ENCODE measurements at regions not wholly inside any gene's neighbourhood (a gene's known extent, or its start where the extent isn't known, plus 50 kb on each side); places are given as distances from the start of the nearest gene placed in this dataset.

DNA sequence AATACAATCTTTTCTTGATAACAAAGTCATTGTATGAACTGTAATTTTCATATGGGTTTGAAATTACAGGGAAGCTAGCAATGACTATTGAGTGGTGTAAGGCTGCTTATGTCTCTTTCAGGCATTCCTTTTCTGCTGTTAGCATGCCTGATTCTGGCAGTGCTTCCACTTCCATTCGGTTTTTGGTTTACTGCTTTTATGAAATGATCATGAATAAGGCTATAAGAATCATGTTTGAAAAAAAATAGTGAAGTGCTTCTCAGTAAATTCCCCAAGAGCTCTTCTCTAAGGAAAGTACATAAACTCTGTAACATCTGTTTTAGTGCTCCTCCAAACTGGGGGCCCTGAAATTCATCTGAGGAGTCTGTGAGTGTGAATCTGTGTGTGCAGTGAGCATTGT, 434.0 kb upstream of the RGS6 start:
- no peak for DNase-seq (ENCODE audit: low read depth)

DNA sequence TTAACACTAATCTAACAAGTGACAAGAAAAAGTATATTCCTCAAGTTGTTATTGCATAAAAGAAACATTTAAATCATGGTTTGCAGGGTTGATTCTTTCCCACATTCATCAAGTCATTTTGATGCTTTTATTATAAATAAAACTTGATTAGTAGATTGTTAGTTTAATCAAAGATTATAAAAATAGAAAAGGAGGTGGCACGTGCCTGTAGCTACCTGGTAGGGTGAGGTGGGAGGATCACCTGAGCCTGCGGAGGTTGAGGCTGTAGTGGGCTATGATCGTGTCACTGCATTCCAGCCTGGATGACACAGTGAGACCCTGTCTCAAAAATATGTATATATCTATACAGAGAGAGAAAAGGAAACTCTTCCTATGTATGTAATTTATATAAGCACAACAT, 433.2 kb upstream of the RGS6 start:
- DNase-seq (ENCODE audit: low read depth) = no peak

DNA sequence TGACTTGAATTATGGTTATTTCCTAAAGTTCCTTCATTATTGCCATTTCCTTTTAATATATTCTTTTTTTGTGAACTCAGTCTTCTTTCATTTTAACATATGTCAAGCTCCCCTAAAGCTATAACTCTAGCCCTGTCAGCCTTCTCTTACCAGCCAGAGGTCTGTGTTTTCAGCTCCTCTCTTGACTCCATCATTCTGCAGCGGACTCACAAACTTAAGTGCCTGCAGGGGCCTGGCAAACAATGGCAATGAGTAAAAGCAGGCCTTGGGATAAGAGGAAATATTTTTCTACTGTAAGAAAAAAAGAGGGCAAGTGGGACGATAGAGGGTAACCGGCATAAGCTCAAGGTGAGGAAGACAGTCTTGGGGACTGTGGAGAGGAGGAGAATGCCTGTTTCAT, 424.5 kb upstream of the RGS6 start:
- DNase-seq (ENCODE audit: low read depth) = no peak

DNA sequence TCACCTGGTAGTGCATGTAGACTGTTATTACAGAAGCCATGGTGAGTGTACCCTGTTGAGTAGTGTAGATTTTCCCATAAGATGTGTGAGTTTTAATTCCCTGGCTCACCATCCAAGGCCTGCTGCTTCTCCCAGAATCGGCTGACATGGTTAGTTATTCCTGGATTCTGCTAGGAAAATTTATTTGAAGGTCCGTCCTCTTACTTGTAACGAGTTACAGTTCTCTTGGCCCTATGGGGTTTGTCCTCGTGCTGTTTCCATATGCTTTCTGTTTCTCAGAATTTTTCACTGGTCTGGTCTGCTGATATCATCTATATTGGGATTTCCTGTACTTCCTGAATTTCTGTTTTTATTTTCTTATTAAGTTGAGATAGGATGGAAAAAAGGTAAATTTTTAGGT, 423.3 kb upstream of the RGS6 start:
- DNase-seq (ENCODE audit: low read depth) = no peak

DNA sequence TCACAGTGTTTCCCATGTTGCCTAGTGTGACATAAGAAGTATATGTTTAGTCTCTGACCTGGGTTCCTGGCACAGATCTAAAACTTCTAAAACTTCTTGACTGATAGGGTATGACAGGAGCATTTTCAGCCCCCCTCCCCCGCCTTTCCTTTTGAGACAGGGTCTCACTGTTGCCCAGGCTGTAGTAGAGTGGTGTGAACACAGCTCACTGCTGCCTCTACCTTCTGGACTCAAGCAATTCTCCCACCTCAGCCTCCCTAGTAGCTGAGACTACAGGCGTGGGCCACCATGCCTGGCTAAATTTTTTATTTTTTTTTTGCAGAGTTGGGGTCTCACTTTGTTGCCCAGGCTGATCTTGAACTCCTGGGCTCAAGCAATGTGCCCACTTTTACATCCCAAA, 421.1 kb upstream of the RGS6 start:
- DNase-seq (ENCODE audit: low read depth) = no peak

DNA sequence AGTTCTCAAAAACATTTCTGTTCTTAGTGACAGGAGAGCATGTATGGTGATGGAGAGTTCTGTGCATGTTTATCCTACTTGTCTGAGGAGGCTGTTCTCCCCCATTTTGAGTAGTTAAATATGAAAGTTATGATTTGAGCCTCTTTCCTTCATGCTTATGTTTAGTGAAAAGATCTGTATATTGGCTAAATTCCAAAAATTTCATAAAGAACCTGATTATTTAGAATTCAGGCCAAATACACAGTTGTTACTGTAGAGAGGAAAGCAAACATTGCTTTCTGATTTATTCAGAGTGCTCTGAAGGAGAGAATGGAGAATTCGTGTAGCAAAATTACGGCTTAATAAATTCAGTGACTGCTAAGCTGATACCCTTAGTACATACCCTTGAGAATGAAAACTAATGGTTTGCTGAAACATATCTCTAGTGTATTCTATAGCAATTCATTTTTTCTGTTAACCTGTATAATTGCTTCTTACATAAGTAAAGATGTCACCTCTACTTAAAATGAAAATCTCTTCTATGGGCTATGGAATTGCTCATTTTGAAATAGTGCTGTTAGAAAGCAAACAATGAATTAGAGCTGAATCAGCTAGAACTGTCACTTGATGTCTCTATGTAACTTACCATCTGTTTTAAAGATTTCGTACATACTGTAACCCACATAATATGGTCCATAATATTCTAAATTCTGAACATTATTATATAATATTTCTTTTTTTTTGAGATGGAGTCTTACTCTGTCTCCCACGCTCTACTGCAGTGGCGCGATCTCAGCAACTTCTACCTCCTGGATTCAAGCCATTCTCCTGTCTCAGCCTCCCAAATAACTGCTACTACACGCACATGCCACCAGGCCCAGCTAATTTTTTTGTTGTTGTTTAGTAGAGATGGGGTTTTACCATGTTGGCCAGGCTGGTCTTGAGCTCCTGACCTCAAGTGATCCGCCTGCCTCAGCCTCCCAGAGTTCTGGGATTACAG, 417.0 kb upstream of the RGS6 start:
- no peak for DNase-seq (ENCODE audit: low read depth)

DNA sequence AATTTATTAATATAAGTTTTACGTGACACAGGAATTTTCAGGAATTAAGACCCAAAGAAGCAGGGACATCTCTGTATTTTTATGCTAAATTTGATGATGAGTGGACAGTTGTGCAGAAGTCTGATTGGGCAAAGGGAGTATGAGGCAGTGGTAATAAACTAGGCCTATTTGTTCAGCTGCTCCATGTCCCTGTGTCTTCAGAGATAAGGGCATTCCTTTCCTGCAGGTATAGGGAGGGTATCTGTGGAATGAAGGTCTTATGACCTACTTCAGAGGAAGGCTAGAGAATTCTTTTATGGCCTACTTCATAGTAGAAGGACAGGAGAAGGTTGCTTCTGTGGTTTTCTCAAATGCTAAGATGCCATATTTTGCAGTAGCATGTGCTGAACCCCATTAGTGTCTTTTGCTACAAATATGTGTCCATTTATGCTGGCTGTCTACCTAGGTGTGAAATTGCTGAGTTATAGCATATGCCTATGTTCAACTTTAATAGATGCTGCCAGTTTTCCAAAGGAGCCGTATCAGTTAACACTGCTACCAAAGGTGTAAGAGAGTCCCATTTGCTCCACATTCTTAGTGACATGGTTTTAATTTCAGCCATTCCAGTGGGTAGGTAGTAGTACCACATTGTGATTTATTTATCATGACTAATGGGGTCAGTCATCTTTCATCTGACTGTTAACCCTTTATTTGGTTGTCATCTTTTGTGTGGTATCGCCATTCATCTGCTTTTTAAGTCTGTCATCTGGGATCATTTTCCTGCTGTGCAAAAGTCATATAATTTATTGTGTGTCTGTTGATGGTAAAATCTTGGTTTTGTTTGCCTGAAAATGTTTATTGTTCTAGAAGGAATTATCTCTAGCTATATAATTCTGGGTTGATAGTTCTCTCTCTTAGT, 410.7 kb upstream of the RGS6 start:
- DNase-seq (ENCODE audit: low read depth) = no peak

DNA sequence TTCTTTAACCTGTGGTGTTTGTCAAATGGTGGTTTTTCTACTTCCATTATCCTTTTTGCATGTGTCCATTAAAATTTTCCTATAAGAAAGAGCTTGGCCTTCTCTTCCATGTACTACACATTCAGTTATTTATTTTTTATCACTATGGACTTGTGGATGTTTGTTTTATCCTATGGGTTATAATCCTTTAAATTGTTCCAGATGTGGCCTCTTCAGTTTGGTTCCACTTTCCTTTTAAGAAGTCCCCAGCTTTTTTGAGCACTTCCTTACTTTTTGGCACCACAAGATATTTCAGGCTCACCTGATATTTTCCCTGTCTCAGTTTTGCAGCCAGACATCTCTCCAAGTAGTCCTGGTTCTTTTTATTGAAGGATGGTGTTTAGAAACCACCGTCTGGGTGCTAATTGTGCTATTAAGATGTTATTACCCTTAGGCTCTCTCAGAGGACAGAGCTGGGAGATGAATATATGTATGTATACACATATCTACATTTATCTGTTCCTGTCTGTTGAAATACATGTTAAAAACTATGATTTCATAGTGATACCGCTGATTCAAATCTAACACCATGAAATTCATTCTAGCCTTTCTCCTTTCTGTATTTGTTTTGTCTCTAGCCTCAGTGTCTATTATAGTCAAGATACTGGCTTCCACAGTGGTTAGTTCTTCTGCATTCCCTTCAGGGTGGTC, 408.5 kb upstream of the RGS6 start:
- no peak for DNase-seq (ENCODE audit: low read depth)

DNA sequence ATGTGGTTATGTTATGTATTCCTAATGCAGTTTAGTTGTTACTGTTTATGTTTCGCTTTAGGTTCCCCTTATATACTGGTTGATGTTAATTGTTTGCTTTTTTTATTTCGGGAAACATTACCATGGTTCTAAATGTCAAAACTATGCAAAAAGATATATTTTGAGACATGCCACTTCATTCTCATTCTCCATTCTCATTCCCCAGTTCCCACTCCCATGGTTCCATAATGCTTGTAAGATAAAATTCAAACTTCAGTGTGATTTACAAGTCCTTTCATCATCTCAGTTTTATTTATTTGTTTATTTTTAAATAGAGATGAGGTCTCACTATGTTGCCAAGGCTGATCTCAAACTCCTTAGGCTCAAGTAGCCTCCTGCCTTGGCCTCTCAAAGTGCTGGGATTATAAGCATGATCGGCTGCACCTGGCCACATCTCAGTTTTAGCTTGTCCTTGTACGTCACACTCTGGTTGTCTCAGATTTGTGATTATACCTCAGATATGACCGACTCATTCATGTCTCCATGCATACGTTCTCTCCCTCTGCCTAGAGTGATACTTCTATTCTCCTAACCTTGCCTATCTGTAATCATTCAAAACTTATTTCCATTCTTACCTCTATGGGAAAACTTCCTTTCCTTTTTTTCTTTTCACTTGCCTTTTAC, 407.8 kb upstream of the RGS6 start:
- DNase-seq (ENCODE audit: low read depth) = no peak

DNA sequence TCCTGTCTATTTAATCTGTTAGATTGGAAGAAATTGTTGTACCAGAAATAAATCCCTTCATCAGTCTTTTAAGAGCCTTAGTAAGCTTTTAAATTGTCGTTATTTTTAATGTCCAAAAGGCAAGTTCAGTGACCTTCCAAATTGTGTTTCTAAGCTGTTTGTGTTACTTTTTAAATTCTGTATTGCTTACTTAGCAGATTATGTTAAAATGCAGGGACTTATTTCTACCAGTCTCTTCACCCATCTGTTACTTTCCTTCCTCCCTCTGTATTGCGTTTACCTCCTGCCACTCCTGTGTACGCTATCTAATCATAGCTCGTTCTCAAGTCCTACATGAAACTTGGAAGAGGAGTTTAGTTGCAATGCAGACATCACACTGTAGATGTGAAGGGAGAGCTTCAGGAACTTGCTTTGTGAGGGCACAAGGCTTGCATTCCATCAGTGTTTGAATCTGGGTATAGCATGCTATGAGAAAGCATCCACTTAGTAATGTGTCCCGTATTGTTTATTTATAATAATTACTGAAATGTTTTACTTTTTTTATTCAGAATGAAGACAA, 406.5 kb upstream of the RGS6 start:
- DNase-seq (ENCODE audit: low read depth) = no peak

DNA sequence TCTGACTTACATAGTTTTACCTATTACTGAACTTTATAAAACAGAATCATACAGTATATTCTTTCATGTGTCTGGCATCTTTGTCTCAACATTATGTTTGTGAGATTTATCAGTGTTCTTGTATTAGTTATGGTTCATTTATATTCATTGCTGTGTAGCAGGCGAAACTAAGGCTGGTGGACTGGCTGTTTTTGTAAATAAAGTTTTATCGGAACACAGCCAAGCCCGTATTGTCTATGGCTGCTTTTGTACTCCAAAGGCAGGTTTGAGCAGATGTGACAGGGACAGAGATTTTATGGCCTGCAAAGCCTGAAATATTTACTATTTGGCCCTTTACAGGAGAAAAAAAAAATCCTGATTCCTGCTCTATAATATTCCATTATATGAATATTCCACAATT, 405.8 kb upstream of the RGS6 start:
- DNase-seq (ENCODE audit: low read depth) = no peak

DNA sequence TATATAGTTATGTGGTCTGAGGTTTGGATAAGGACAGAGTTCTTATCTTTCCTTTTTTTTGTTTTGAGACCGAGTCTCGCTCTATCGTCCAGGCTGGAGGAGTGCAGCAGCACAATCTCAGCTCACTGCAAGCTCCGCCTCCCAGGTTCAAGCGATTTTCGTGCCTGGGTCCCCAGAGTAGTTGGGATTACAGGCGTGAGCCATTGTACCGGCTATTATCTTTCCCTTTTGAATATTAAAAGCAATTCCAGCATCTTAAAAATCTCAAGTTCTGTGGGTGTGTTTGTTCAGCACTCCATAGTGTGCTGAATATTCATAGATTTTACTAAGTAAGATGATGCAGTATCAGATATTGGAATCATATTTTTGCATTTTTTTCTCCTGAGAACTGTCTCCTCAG, 404.4 kb upstream of the RGS6 start:
- DNase-seq (ENCODE audit: low read depth) = no peak

DNA sequence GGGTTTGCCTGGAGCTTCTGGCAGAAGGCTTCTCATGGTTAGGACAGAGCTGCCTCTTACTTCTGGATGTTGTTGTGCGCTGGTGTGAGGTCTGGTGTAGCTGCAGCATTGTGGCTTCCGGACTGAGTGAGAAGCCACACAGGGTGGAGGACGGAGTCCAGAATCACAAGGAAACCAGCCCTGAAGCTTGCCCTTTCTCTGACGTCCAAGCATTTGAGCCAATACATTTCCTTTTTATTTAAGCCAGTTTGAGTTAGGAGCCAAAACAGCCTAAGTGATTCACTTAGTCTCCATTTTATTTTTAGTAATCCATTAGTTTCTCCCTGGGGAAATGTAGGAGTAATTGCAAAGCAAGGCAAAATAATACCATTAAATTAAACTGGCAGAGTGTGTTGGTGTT, 402.4 kb upstream of the RGS6 start:
- DNase-seq (ENCODE audit: low read depth) = no peak

DNA sequence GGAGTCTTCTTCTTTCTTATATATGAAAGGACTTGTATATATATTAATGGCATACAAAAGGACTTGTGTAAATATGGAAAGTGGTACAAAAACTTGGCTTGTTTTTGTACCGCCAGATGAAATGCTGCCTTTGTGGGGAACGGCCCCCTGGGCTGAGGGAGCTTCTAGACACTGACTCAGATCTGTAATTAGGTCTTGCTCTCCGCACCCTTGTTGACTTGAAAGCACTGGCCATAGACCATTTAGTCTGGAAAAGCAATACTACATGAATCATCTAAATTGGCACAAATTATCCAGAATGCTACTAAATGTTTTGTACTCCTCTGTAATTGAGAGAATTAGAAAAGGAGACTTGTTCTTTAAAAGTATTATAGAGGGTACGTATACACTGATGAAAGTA, 399.9 kb upstream of the RGS6 start:
- no peak for DNase-seq (ENCODE audit: low read depth)

DNA sequence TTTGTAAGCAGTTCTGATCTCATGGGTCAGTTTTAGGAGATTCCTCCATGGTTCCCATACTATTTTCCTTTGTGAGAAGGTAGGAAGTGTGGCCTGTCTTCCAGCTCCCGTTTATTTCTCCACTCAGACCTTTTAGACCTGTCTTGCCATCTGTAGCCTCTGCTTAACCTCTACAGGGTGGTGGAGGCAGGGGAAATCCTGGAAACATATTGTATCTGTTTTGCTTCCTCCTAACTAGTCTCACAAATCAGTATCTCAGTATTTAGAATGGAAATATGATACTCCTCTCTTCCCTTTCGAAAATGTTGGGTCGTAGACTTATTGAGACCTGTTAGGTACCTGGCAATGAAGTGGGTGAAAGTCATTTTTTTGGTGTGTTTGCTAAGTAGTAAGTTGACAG, 399.4 kb upstream of the RGS6 start:
- no peak for DNase-seq (ENCODE audit: low read depth)

DNA sequence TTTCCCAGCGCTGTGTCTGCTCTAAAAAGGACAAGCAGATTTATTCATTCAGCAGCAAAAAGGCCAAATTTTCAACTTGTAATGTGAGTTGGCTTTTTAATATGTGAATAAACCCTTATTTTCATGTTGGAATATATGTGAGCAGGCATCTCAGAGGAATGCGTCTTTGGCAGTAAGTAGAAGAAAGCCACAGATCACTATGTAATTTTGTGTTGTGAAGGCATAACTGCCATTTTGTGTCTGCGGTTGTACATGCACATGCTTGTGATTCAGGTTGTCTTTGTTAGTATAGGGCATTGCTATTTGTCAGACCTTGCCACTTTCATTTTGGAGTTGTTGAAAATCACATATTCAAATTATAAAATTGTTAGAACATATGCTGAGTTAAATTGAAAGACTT, 398.8 kb upstream of the RGS6 start:
- no peak for DNase-seq (ENCODE audit: low read depth)

DNA sequence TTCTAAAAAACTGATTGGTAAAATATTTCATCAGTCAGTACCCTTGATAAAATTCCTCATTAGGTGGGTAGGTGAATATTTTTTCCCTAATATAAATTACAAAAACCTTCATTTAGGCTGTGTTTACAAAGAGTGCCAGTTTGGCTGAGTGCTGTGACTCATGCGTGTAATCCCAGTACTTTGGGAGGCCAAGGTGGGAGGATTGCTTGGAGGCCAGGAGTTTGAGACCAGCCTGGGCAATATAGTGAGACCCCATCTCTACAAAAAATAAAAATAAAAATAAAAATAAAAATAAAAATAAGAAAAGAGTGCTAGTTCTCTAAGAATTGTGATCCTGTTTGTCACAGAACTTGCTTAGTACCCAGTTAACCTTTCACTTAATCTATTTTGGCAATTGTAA, 398.4 kb upstream of the RGS6 start:
- DNase-seq (ENCODE audit: low read depth) = no peak

DNA sequence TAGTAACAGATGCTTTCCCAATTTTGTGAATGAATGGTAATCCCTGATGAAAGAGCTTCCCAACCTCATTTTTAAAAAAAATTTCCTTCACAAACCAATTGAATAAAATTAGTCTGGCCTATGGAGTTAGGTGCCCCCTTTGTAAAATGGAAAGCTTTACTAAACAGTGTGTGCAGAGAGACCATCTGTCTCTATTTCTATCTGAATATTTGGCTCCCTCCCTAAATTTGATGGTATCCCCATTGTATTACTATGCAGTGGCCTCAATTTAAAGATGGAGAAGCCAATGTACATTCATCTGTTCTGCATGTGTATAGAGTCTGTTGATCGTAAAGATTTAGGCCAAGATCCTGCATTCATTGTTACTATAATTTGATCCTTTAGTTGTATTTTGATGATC, 397.7 kb upstream of the RGS6 start:
- no peak for DNase-seq (ENCODE audit: low read depth)

DNA sequence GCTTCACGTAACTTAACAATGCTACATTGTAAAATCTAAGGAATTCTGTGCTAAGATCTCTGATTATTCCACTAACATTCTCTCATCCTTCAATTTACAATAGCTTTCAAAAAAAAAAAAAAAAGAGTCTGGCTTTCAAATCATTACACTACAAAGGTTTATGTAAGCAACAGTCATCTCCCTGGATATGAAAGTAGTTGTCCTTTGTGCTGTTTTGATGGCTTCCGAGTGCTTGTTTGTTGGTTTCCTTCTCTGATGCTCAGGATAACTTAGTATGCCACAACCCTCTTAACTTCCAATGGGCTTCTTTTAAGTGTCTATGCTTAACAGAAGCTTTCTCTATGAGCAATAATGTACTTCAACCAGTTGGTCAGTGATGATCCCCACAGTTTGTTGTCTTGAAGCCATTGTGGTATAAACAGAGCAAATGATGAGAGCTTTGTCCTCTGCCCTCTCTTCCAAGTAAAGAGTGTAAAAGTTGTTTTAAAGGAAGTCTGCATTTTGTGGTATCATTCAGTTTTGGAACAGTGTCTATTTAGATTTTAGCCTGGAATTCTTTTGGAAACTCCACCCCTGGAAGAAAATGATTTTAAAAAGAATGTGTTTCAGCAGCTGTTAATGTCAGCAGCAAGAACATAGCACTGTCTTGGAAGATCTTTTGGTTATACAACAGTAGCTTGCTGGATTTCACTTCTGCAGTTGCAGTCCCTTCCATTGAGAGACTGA, 396.1 kb upstream of the RGS6 start:
- no peak for DNase-seq (ENCODE audit: low read depth)

DNA sequence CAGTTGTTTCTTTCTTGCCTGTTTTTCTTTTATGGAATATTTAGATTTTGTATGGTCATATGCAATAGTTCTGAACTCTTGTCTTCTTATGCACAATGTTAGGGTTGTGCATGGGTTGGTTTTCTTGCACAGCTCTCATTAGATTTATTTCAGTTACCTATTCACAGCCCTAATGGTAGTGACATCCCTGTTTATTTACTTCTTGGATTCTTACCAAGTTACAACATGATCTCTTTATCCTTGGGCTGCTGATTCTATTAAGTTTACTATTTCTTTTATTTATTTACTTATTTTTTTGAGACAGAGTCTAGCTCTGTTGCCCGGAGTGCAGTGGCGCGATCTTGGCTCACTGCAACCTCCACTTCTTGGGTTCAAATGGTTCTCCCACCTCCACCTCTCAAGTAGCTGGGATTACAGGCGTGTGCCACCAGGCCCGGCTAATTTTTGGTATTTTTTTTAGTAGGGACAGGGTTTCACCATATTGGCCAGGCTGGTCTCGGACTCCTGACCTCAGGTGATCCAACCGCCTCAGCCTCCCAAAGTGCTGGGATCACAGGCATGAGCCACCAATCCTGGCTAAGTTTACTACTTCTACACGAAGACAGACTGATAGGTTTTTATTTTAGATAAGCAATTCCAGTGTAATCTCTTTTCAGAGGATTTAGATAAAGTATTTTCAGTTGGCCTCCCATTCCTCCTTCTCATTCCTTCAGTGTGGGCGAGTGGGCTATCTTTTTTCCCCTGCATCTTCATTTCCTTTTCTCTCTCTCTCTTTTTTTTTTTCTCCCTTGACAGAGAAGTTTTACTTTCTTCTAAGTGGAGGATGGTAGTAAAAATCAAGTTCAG, 395.1 kb upstream of the RGS6 start:
- no peak for DNase-seq (ENCODE audit: low read depth)
